ENCODE measurements at regions not wholly inside any gene's neighbourhood (a gene's known extent, or its start where the extent isn't known, plus 50 kb on each side); places are given as distances from the start of the nearest gene placed in this dataset.
"Not testable (repeated sequence)": the region's sequence is repeated elsewhere in the genome, so short reads cannot be mapped to it uniquely, and the experiment has no call there.

- no peak for DNase-seq (ENCODE audit: low spot score)
Measured at GRCh38 chr11:100581318-100581717, 105.8 kb upstream of the ARHGAP42 start.

- DNase-seq (ENCODE audit: low spot score): no peak
Measured at GRCh38 chr11:100584201-100584985, 102.7 kb upstream of the ARHGAP42 start.

DNA sequence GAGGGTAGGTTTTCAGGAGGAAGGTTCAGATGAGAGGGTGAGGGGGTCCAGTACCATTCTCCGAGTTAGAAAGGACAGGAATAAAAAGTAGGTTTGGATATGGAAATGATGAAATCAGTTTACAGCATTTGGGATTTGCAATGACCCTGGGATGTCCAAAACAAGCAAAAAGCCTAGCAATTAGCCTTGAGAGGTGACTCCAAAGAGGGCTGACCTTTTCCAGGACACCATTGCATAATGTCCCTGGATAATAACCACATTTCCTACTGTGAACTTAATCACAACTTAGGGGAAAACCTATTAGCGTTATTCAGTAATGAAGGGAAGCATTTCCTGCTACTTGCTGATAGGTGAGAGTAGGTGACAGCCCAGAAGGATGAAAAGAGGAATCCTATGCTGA lies 101.4 kb upstream of the ARHGAP42 start:
- no peak for DNase-seq (ENCODE audit: low spot score)

DNA sequence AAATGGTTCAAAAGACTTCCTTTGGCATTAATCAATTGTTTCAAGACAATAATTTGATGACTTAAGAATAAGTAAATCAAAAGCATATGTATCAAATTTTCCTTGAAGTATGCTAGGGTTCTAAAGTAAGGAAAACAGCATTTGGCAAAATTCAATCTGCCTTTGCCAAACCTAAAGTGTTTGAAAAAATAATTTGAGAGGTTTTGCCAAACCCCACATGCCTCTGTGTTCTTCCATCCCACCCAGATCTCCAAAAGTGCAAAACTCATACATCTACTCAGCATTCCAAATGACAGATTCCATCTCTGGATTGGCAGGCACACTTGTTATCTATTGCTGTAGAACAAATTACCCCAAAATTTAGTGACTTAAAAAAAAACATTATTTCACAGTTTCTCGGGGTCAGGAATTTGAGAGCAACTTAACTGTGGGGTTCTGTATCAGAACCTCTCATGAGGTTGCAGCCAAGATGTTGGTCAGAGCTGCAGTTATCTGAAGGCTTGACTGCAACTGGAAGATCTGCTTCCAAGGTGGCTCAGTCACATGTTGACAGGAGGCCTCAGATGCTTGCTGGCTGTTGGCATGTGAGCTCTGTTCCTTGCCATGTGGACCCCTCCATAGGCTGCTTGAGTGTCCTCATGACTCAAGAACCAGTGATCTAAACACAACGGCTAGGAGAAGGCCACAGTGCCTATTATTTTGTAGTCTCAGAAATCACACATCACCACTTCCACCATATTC lies 100.6 kb upstream of the ARHGAP42 start:
- no peak for DNase-seq (ENCODE audit: low spot score)

DNA sequence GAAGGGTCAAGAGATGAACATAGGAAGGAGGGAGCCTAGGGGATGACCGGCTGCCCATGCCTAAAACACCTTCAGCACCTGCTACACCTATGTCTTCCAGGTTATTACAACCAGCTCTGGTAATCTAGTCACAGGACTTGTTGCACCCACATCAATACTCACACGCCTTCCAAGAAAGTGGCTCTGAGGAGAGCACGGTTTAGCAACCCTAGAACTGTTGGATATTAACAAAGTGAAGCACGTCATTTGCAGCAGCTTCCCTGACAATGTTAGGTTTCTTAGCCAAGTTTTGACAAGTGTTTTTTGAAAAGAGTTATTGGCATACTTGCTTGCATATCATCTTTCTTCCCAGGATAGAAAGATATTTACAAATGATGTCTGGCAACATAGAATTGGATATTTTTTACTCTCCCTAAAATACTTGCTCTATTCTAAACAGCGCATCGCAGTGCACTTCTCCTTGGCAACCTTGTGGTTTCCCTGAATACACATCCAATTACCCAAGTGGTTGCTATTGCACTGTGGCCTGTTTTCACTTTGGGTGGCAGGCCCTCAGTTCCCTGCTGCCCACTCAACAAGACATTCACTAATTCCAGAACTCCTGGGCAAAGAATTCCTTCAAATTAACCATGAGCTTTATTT lies 94.3 kb upstream of the ARHGAP42 start:
- DNase-seq (ENCODE audit: low spot score): no peak

- no peak for DNase-seq (ENCODE audit: low spot score)
Measured at GRCh38 chr11:100593291-100593690, 93.8 kb upstream of the ARHGAP42 start.

- no peak for DNase-seq (ENCODE audit: low spot score)
Measured at GRCh38 chr11:100594320-100594719, 92.8 kb upstream of the ARHGAP42 start.

GRCh38 chr11:100600941-100601340 lies 86.1 kb upstream of the ARHGAP42 start:
- DNase-seq (ENCODE audit: low spot score): no peak

- DNase-seq (ENCODE audit: low spot score): no peak
Measured at GRCh38 chr11:100602716-100603115, 84.4 kb upstream of the ARHGAP42 start.

GRCh38 chr11:100607761-100608160 lies 79.3 kb upstream of the ARHGAP42 start:
- DNase-seq (ENCODE audit: low spot score): not testable (repeated sequence)

DNA sequence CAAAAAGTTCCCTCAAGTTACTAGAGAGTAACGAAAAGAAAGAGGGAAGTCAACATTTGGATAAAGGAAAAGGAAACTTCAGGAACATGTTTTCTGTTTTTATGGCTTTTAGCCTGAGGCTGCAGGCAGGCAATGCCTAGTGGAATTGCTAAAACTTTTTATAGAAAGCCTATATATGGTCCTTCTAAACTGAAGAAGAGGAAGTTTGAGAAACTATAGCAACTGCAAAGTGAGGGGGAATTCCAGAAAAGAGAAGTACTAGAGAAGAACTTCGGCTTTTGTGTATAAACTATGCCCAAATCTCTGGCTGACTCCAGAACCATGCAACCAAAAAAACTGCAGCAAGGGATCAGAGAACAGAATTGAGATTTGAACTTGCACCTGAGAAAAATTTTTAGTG lies 74.3 kb upstream of the ARHGAP42 start:
- DNase-seq (ENCODE audit: low spot score): no peak

DNA sequence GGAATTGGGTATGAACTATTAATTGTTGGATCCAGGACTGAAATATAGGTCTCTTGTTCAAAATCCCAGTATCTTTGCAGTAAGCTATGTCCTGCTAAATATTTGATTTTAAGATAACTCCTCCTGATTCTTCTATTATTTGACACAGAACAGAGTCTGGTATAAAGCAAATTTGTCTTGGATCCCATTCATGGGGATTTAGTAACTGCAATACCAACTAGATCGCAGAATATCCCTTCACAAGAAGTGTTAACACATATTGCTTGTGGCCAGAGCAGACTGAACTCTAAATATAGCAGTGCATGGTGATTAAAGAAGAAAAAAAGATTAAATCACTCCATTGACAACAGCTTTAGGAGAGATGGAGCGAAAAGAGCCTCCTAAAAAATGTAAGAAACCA lies 68.2 kb upstream of the ARHGAP42 start:
- no peak for DNase-seq (ENCODE audit: low spot score)

GRCh38 chr11:100619484-100619883 lies 67.6 kb upstream of the ARHGAP42 start:
- peak; percentile 20 for DNase-seq (ENCODE audit: low spot score)

- no peak for DNase-seq (ENCODE audit: low spot score)
Measured at GRCh38 chr11:100622404-100622803, 64.7 kb upstream of the ARHGAP42 start.

- no peak for DNase-seq (ENCODE audit: low spot score)
Measured at GRCh38 chr11:100624346-100624745, 62.7 kb upstream of the ARHGAP42 start.

DNA sequence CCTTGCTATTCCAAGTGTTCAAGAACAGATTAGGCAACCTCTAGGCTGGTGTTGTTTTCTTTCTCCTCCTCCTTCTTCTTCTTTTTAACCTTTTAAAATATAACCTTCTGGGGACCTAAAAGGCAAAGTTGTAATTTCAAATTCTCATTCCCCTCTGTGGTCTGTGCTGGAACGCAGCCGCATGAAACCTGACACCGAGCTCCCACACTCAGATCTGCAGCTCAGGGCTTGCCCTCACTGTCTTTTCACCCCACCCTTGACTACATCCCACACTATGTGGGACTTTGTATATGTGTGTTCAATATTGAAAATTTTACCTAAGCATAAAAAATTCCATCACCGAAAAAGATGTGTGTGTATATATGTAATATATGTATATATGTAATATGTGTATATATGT lies 62.0 kb upstream of the ARHGAP42 start:
- no peak for DNase-seq (ENCODE audit: low spot score)

DNA sequence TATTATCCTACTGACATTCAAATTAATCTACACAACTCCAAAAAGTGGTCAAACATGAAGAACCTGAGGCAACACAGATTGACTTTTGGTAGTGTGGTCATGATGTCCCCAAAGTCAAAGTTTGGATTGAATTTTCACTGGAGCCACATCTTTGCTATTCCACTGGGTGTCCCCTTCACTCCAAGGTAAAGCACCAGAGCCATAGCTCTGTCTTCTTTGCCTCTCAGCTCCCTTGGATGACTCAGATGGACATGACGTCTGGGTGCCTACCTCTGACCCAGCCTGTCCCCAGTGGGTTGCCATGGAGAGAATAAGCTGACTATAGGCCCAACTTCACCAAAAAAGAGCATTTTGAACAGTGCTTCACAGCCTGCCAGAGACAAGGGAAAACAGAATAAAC lies 57.4 kb upstream of the ARHGAP42 start:
- no peak for DNase-seq (ENCODE audit: low spot score)

DNA sequence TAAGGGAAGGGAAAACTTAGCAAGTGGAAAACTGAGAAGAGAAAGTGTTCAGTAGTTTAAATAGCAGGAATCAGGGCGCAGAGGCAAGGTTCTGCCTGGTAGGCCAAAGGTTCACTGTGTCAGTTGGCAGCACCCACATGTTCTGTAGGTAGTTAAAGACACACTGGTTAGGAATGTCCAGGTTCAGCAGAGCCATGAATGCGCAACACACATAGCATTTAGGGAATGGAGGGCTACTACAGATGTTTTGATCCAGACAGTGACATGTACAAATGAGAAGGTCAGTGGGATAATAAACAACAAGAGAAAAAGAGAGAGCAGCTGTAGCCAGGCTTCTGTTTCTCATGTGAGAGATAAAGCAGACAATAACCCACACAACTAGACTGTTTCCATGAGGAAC lies 56.2 kb upstream of the ARHGAP42 start:
- DNase-seq (ENCODE audit: low spot score): no peak

DNA sequence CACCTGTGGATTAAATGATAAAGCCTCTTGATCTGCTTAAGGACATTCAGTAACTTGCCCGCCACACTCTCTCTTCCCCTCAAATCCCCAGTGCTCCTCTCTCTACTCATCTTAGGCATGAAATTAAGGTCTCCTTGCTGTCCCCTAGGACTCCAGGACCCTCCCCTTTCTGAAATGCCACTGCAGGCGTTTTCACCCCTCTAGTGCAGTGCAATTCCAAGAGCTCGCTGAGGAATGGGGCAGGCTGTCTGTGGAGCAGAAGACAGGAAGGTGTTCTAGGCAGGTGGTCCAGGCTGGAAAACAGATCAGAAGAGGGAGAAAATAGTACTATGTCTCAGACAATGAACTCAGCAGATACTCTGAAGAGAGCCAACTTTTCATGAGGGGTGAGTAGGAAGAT lies 55.8 kb upstream of the ARHGAP42 start:
- DNase-seq (ENCODE audit: low spot score): no peak

GRCh38 chr11:100632941-100633452 lies 54.1 kb upstream of the ARHGAP42 start:
- DNase-seq (ENCODE audit: low spot score): no peak

GRCh38 chr11:100635194-100635593 lies 51.9 kb upstream of the ARHGAP42 start:
- DNase-seq (ENCODE audit: low spot score): no peak

- no peak for DNase-seq (ENCODE audit: low spot score)
Measured at GRCh38 chr11:100636536-100636935, 50.6 kb upstream of the ARHGAP42 start.
